Left ventricle myocardium superior (tissue), 1 donor: ENCODE measurements at regions not wholly inside any gene's neighbourhood (a gene's known extent, or its start where the extent isn't known, plus 50 kb on each side); places are given as distances from the start of the nearest gene placed in this dataset.

ENCODE experiments used
- ATAC-seq: fragments of 200-7000 bp; cut with Tn5 transposase; one replicate; pipeline ENCODE4 v1.9.1; 2020; ENCODE audit warnings: mild to moderate bottlenecking, moderate library complexity
- DNase-seq: peaks from one replicate; pipeline ENCODE4 v3.0.0-alpha.2; 2020
- intact Hi-C: fragments of 100-400 bp; cut with micrococcal nuclease; formaldehyde crosslinking; loops from one replicate; pipeline ENCODE4 v1.11.0; 2022
- donor health status: DM: no; HTN: yes; CAD: no; lungs with severe emphysema.

- ATAC-seq (no peak), DNase-seq (no peak)
- intact Hi-C loops, result no loop called here
These were observed 126.5 kb downstream of the DTWD1 start for GRCh38 chr15:49747340-49747739.

GRCh38 chr15:49748791-49749190, 127.9 kb downstream of the DTWD1 start:
- ATAC-seq (no peak), DNase-seq (no peak)
- intact Hi-C loops, result no loop called here

- ATAC-seq, result no peak
- no peak for DNase-seq
- intact Hi-C loops, result no loop called here
These were observed 129.7 kb downstream of the DTWD1 start for GRCh38 chr15:49750553-49750952.

GRCh38 chr15:49751191-49751590, 130.3 kb downstream of the DTWD1 start:
- ATAC-seq (peak; percentile 51), DNase-seq (peak; percentile 30)
- intact Hi-C loops, result no loop called here

- intact Hi-C loops, result no loop called here
- DNase-seq (no peak), ATAC-seq (no peak)
These were observed 130.9 kb downstream of the DTWD1 start for GRCh38 chr15:49751751-49752150.

- intact Hi-C loops, result no loop called here
- DNase-seq (no peak), ATAC-seq (no peak)
These were observed 131.7 kb downstream of the DTWD1 start for GRCh38 chr15:49752517-49752916.

- intact Hi-C loops, result no loop called here
- DNase-seq, result no peak
These were observed 137.6 kb downstream of the DTWD1 start for GRCh38 chr15:49758456-49758855.

GRCh38 chr15:49758856-49759255, 138.0 kb downstream of the DTWD1 start:
- intact Hi-C loops, result no loop called here
- no peak for ATAC-seq
- DNase-seq, result no peak

More at GRCh38 chr15:49758456-49758855, 137.6 kb downstream of the DTWD1 start:
- ATAC-seq, result peak; percentile 70

- DNase-seq, result no peak
- ATAC-seq, result no peak
- intact Hi-C loops, result no loop called here
These were observed 139.9 kb downstream of the DTWD1 start for GRCh38 chr15:49760749-49761148.

- DNase-seq (no peak), ATAC-seq (no peak)
- intact Hi-C loops, result no loop called here
These were observed 148.4 kb downstream of the DTWD1 start for GRCh38 chr15:49769225-49769624.

- intact Hi-C loops, result no loop called here
- ATAC-seq (no peak), DNase-seq (no peak)
These were observed 168.6 kb downstream of the DTWD1 start for GRCh38 chr15:49789436-49789835.

- DNase-seq (no peak), ATAC-seq (no peak)
- intact Hi-C loops, result no loop called here
These were observed 173.1 kb downstream of the DTWD1 start for GRCh38 chr15:49793943-49794342.

- DNase-seq (no peak), ATAC-seq (no peak)
- intact Hi-C loops, result no loop called here
These were observed 180.9 kb downstream of the DTWD1 start for GRCh38 chr15:49801796-49802195.
